DMS153 (cell line): ENCODE measurements at regions not wholly inside any gene's neighbourhood (a gene's known extent, or its start where the extent isn't known, plus 50 kb on each side); places are given as distances from the start of the nearest gene placed in this dataset.

Experiments used
- DNase-seq: peaks from one replicate; lab custom pipeline; 2025; lab: John Stamatoyannopoulos, UW

DNA sequence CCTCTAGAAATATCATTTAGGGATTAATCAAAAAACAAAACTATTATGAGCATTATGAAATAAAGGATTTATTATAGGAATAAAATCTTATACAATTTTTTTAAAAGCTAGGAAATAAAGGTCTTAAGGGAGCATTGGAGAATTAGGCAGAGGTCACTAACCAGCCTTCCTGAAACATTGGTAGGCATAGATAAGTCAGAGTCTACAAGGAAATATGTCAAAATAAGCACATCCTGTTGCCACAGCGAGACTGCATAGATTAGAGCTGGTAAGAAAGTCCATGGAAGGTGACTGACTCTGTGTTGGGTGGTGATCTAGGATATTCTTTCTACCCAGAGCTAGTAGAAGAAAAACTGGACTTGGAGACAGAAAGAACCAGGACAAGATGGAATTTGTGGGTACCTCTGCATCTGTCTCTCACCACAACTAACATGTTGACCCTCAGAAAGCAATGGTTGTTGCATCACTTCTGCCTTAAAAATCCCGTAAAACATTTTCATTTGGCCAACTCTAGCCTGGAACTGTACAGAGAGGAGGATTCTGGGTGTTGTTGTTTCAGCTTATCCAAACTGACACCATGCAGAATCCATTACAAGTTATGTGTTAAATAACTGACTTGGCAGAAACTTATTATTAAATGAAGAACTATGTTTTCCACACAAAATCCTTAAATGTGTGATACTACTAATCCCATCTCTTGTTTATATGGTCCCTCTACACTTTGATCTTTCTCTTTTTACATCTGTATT, 77.1 kb downstream of the FBXO5 start:
- DNase-seq, result no peak

DNA sequence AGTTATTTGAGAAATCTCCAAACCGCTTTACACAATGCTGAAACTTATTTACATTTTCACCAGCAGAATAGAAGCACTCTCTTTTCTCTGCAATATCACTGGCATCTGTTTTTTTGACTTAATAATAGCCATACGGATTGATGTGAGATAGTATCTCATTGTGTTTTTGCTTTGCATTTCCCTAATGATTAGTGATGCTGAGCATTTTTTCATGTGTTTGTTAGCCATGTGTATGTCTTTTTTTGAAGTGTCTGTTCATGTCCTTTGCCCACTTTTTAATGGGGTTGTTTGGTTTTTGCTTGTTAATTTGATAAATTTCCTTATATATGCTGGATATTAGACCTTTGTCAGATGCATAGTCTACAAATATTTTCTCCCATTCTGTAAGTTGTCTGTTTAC, 73.6 kb downstream of the FBXO5 start:
- no peak for DNase-seq

DNA sequence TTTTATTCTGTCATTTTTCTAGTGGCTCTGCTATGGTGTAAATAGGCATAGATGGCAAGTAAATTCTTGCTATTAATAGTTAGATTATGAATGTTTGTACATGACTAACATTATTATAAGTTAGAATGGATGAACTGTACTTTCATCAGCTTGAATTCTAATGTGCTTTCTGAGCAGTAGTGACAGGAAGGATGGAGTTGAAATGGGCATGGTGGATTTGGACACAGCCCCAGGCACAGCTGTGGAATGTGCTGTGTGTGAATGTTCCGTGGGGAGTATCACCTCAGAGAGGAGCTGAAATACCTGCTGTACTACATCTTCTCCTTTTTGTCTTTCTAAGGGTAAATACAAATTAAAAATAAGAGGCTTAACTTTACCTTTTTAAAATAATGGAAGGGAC, 66.8 kb downstream of the FBXO5 start:
- no peak for DNase-seq

- DNase-seq, result no peak
These were observed 63.9 kb downstream of the FBXO5 start for GRCh38 chr6:152918991-152919390.

DNA sequence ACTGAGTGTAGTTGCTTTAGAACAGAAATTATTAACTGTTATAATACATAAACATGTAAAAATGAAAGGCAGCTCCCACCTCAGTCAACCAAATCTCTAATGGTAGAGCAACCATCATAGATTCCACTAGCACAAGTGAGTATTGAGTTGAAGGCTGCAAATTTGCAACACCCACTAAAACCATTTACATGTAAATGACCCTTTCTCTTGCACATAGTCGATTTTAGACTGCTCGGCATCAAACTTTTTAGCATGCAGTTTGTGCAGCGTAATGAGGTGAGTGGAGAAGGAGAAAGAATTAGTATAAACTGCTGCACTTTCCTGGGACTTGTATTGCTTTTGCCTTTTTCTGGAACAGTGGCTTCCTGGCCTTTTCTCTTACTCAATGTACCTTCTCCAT, 62.8 kb downstream of the FBXO5 start:
- no peak for DNase-seq
